HG02678 (cell line): ENCODE measurements at regions not wholly inside any gene's neighbourhood (a gene's known extent, or its start where the extent isn't known, plus 50 kb on each side); places are given as distances from the start of the nearest gene placed in this dataset.
"Not testable (repeated sequence)": the region's sequence is repeated elsewhere in the genome, so short reads cannot be mapped to it uniquely, and the experiment has no call there.

Experiments used
- ATAC-seq: cut with Tn5 transposase; IDR thresholded peaks from one replicate; pipeline ENCODE4 v1.9.1; 2021; ENCODE audit warnings: mild to moderate bottlenecking, moderate library complexity; ENCODE audit not compliant: unreplicated experiment

GRCh38 chr3:34053626-34054025, 255.2 kb downstream of the PDCD6IP start:
- ATAC-seq = no peak

DNA sequence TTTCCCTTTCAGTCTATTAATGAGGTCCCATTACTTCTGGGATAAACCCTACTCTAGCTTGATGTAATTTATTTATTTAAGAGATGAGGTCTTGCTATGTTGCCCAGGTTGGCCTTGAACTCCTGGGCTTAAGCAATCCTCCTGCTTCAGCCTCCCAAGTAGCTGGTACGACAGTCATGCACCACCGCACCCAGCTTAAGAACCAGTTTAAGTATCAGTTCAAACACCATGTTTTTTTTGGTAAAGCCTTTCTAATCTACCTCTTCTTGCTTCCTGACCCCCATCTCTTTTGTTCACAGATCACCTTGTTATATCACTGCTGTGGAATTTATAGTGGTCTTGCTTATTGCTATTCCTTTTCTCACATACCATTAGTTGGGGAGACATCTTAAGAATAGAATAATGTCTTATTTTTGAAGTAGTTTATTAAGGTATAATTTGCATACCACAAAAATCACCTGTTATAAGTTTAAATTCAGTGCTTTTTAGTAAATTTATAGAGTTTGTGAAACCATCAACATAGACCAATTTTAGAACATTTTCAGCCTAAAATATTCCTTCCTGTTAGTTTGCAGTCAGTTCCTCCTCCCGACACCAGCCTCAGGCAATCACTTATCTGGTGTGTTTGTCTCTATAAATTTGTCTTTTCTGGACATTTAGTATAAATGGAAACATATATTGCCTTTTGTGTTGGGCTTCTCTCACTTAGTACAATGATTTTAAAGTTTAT, 257.9 kb downstream of the PDCD6IP start:
- ATAC-seq = peak; percentile 12

GRCh38 chr3:34056951-34057390, 258.5 kb downstream of the PDCD6IP start:
- peak; percentile 92 for ATAC-seq

DNA sequence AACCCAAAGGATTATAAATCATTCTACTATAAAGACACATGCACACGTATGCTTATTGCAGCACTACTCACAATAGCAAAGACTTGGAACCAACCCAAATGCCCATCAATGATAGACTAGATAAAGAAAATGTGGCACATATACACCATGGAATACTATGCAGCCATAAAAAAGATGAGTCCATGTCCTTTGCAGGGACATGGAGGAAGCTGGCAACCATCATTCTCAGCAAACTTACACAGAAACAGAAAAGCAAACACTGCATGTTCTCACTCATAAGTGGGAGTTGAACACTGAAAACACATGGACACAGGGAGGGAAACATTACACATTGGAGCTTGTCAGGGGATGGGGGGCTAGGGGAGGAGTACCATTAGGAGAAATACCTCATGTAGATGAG, 262.6 kb downstream of the PDCD6IP start:
- not testable (repeated sequence) for ATAC-seq

DNA sequence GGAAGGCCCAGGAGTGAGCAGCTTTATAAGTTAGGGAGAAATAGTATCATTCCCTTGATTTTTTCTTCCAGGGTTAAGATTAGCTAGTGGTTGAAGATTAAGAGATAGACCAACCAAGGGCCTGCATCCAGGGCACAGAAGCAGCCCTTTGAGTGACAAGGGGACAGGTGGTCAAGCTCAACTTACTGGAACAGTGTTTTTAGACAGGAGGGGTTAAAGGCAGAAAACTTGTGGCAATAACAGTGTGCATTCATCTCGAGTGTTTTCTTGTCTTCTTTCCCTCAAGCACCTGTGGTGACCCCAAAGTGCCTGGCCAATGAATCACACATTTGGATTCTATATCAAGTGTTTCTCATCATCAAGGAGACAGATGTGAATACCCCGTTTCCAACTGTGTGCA, 267.5 kb downstream of the PDCD6IP start:
- ATAC-seq = no peak

GRCh38 chr3:34066328-34066727, 267.9 kb downstream of the PDCD6IP start:
- ATAC-seq = no peak

- no peak for ATAC-seq
Observed at GRCh38 chr3:34066999-34067398, 268.6 kb downstream of the PDCD6IP start.

DNA sequence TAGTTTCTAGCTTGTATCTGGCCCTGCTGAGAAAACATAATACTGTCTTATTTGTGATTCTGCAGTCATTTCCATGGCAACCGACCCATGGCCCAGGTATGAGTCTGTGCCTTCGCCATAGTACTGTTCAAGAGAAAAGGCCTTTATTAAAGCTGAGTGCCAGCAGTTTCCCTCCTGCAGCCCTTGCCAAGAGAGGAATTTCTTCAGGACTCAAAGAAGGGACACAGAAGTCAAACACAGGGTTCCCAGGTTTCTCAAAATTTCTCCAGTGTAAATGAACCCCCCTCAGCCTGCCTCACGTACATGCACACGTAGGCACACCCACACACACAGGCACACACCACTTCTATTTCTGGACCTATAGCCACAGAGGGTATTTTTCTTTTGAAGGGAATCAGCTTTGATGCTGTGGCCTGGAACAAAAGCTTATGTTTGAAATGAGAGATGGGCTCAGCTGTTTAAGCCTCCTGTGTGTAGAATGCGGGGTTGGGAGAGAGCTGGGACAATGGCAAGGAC, 269.2 kb downstream of the PDCD6IP start:
- no peak for ATAC-seq

DNA sequence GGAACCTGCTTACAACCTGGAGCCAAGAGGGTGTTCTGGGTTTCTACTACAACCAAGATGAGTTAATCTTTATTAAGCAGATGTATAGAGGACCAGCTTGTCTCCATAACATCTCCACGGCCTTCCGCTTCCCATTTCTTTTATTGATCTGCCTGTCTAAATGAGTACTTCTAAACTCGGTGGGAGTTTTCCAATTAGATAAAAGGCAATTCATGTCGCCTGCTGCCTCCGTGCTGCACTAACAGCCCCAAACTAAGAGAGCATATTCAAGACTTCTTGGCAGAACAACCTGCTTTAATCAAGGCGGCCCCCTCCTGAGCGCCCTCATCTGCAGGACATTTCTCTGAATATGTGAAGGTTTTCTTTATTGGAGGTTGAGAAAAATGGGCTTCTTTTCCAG, 270.1 kb downstream of the PDCD6IP start:
- no peak for ATAC-seq

DNA sequence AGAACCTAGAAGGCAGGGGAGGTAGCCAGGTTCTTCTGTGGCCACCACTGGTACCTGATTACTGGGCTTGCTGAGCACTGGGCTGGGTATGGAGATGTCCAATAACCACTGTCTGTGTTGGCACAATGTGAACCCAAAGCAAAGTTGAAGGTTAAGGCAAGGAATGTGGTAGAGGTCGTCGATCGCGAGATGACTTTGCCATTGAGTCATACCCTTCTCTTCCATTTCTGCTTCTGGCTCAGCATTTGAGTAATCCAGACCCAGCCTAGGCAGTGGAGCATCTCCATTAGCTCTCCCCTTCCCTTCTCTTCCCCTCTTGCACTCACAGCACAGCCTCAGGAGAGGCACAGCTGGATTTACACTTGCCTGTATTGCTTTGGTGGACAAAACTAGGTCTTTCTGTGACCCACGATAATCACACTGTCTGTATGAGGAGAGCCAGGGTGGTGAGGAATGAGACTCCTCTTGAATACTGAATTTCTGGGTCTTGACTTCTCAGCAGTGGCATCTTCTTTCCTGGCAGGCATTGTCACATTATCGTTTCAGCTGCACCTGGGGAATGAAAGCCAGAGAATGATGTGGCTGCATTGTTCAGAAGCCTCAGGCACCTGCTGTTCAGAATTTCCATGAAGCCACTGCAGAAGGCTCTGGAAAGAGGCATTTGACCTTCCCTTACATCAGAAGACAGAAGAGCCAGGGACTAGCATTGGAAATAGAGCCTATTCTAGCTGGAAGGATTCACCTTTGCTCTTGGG, 272.6 kb downstream of the PDCD6IP start:
- ATAC-seq = peak; percentile 39

DNA sequence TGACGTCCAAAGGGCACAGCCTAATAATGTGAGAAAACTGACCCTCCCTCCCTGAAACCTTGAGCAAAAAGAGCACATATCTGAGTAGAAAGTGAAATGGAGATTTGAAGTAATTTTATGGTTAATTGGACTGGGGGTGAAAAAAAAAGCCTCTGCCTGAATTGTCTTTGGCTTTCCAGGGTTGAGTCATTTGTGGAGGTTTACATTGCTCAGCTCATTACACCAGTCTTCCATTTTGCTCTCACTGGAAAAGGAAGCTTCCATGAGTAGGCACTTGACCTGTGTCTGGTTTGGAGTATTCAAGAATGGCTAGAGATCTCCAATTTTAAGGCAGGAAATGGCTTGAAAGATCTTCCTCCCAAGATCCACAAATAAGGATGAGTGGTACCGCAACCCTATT, 273.9 kb downstream of the PDCD6IP start:
- ATAC-seq = peak; percentile 12

- ATAC-seq = peak; percentile 10
Observed at GRCh38 chr3:34073111-34073510, 274.7 kb downstream of the PDCD6IP start.

GRCh38 chr3:34073961-34074360, 275.5 kb downstream of the PDCD6IP start:
- ATAC-seq = peak; percentile 36

DNA sequence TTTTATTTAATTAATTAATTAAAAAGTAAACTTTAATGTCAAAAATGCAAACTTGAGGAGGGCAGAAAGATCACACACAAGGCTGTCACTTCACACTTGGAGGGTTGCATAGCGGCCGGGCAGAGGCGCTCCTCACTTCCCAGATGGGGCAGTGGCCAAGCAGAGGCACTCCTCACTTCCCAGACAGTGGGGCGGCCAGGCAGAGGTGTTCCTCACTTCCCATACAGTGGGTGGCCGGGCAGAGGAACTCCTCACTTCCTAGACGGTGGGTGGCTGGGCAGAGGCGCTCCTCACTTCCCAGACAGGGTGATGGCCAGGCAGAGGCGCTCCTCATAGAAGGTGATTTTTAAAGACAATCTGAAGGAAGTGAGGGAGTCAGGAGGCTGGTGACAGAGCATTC, 277.5 kb downstream of the PDCD6IP start:
- ATAC-seq = no peak

DNA sequence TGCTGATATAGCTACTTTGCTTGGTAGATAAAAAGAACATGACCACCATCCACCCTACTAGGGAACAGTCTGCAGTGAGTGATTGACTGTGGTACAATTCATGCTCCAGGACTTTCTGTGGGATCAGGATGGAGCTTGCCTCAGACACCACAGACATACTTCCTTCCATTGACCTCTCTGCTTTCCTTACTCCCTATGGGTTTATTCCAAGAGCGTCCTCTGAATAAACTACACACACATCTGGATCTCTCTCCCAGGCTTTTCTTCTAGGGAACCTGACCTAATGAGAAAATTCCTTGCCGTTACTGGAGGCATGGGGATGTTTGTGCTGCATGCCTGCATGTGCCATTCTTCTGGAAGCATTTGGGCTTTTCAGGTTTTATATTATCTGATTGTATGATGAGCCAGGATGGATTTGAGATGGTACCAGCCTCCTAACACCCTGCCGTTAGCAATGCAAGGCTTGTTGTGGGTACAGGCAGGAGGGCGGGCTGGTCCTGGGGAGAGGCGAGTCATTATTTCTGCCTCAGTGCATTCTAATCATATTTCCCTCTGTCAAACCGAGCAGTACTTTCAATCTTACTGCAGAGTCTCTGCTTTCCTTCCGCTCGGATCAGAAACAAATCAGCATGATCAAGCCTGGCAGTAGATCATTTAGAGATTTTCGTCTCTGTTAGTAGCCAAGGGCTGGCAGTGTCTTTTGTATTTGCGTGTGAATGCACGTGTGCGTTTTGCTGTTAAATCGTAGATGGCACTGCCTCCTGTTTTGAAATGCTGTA, 279.2 kb downstream of the PDCD6IP start:
- no peak for ATAC-seq

DNA sequence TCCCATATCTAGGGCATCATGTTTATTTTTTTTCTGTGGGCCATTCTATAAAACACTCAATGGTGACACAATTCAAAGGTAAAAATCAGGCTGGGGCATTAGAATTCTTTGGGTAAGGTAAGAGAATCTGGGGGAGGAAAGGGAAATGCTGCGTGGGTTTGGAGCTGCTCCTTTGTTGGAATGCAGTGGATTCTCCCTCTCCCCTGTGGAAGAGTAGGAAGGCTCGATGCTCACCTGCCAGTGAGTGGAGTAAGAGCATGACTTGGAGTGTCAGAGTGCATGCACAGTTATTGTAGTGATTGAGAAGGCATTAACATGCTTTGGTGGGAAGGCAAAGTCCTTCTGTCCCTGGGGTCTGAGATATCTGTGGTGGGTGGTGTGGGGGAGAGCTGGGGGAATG, 280.0 kb downstream of the PDCD6IP start:
- no peak for ATAC-seq

GRCh38 chr3:34079849-34080248, 281.4 kb downstream of the PDCD6IP start:
- ATAC-seq = not testable (repeated sequence)

GRCh38 chr3:34090379-34090778, 291.9 kb downstream of the PDCD6IP start:
- ATAC-seq = not testable (repeated sequence)

GRCh38 chr3:34090876-34091275, 292.4 kb downstream of the PDCD6IP start:
- no peak for ATAC-seq

DNA sequence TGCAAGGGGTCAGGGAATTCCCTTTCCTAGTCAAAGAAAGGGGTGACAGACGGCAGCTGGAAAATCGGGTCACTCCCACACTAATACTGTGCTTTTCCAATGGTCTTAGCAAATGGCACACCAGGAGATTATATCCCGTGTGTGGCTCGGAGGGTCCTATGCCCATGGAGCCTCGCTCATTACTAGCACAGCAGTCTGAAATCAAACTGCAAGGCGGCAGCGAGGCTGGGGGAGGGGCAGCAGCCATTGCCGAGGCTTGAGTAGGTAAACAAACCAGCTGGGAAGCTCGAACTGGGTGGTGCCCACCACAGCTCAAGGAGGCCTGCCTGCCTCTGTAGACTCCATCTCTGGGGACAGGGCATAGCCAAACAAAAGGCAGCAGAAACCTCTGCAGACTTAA, 295.9 kb downstream of the PDCD6IP start:
- not testable (repeated sequence) for ATAC-seq

- ATAC-seq = no peak
Observed at GRCh38 chr3:34102288-34102687, 303.9 kb downstream of the PDCD6IP start.
